GM19397 (cell line): ENCODE measurements at regions not wholly inside any gene's neighbourhood (a gene's known extent, or its start where the extent isn't known, plus 50 kb on each side); places are given as distances from the start of the nearest gene placed in this dataset.

Experiments used
- ATAC-seq: cut with Tn5 transposase; IDR thresholded peaks from one replicate; pipeline ENCODE4 v1.9.1; 2021; ENCODE audit warnings: mild to moderate bottlenecking, moderate library complexity; ENCODE audit not compliant: unreplicated experiment

GRCh38 chr7:123401295-123401694, 133.1 kb downstream of the IQUB start:
- no peak for ATAC-seq

GRCh38 chr7:123400196-123400595, 134.2 kb downstream of the IQUB start:
- no peak for ATAC-seq

GRCh38 chr7:123398921-123399320, 135.5 kb downstream of the IQUB start:
- ATAC-seq = no peak

- ATAC-seq = no peak
Observed at GRCh38 chr7:123397746-123398338, 136.6 kb downstream of the IQUB start.

- no peak for ATAC-seq
Observed at GRCh38 chr7:123393623-123394022, 140.8 kb downstream of the IQUB start.

GRCh38 chr7:123372368-123372767, 162.0 kb downstream of the IQUB start:
- ATAC-seq = no peak

GRCh38 chr7:123367484-123368122, 166.8 kb downstream of the IQUB start:
- peak; percentile 87 for ATAC-seq

GRCh38 chr7:123367031-123367430, 167.3 kb upstream of the SLC13A1 start:
- no peak for ATAC-seq

GRCh38 chr7:123366626-123367025, 166.9 kb upstream of the SLC13A1 start:
- no peak for ATAC-seq

- no peak for ATAC-seq
Observed at GRCh38 chr7:123360631-123361030, 160.9 kb upstream of the SLC13A1 start.

- no peak for ATAC-seq
Observed at GRCh38 chr7:123355576-123356190, 155.9 kb upstream of the SLC13A1 start.

- ATAC-seq = no peak
Observed at GRCh38 chr7:123352973-123353372, 153.2 kb upstream of the SLC13A1 start.

- ATAC-seq = no peak
Observed at GRCh38 chr7:123351516-123352505, 152.0 kb upstream of the SLC13A1 start.

- no peak for ATAC-seq
Observed at GRCh38 chr7:123351027-123351426, 151.3 kb upstream of the SLC13A1 start.

- ATAC-seq = no peak
Observed at GRCh38 chr7:123348690-123349089, 148.9 kb upstream of the SLC13A1 start.

GRCh38 chr7:123346766-123347165, 147.0 kb upstream of the SLC13A1 start:
- no peak for ATAC-seq

- ATAC-seq = no peak
Observed at GRCh38 chr7:123343611-123344010, 143.8 kb upstream of the SLC13A1 start.

GRCh38 chr7:123341102-123341501, 141.3 kb upstream of the SLC13A1 start:
- no peak for ATAC-seq

- no peak for ATAC-seq
Observed at GRCh38 chr7:123338688-123339087, 138.9 kb upstream of the SLC13A1 start.

GRCh38 chr7:123329988-123330643, 130.3 kb upstream of the SLC13A1 start:
- ATAC-seq = no peak

GRCh38 chr7:123327661-123328060, 127.9 kb upstream of the SLC13A1 start:
- no peak for ATAC-seq
